ENCODE measurements at regions not wholly inside any gene's neighbourhood (a gene's known extent, or its start where the extent isn't known, plus 50 kb on each side); places are given as distances from the start of the nearest gene placed in this dataset.

DNA sequence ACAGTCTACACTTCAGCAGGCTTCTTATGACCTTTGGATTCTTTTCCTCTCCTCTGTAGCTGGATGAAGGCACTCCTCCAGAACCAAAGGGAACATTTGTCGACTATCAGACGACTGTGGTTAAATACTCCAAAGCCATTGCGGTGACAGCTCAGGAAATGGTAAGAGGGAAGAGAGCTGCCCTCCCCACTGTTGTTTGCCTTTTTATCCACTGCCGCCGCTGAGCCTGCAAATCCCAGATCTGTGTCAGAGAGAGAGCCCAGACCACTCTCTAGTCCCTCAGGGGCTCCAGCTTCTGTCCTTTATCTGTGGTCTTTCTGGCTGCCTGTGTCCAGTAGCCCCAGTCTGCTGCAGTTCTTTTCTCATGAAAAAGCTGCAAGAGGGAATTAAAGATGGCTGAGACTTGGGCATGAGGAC, 261.5 kb upstream of the TPM1 start:
- Histone ChIP-seq H3K4me2 (ENCODE audit: low read length) (no peak overlapping the region), H2AFZ (ENCODE audit: low read length) (no peak overlapping the region), H3K27ac (ENCODE audit: low read depth, low read length, poor library complexity, severe bottlenecking) (no peak overlapping the region), H3K79me2 (ENCODE audit: insufficient read depth, low read depth, low read length) (no peaks in the 10 kb centered on the region), H3K9me3 (ENCODE audit: low read length) (no peaks in the 10 kb centered on the region), H3K4me3 (ENCODE audit: low read depth, low read length, poor library complexity, severe bottlenecking) (no peak overlapping the region), H3K9me2 (ENCODE audit: insufficient read depth, low read length) (no peaks in the 10 kb centered on the region), H3K36me3 (ENCODE audit: insufficient read depth, low read length) (no peaks in the 10 kb centered on the region), H4K20me1 (ENCODE audit: insufficient read depth, low read length) (no peaks in the 10 kb centered on the region), H3K4me1 (ENCODE audit: insufficient read depth, low read length, poor library complexity, severe bottlenecking) (no peaks in the 10 kb centered on the region)
- TF ChIP-seq, protein P1, sequence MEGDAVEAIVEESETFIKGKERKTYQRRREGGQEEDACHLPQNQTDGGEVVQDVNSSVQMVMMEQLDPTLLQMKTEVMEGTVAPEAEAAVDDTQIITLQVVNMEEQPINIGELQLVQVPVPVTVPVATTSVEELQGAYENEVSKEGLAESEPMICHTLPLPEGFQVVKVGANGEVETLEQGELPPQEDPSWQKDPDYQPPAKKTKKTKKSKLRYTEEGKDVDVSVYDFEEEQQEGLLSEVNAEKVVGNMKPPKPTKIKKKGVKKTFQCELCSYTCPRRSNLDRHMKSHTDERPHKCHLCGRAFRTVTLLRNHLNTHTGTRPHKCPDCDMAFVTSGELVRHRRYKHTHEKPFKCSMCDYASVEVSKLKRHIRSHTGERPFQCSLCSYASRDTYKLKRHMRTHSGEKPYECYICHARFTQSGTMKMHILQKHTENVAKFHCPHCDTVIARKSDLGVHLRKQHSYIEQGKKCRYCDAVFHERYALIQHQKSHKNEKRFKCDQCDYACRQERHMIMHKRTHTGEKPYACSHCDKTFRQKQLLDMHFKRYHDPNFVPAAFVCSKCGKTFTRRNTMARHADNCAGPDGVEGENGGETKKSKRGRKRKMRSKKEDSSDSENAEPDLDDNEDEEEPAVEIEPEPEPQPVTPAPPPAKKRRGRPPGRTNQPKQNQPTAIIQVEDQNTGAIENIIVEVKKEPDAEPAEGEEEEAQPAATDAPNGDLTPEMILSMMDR (conservative IDR thresholded peaks at IDR 0.05; ENCODE audit: low read length) = no peak
- TF ChIP-seq EZH2phosphoT487 (IDR thresholded peaks at IDR 0.05; ENCODE audit: borderline replicate concordance, low read depth, low read length) = no peak
- no TSS peak for BruUV-seq (replicated peaks)
- DNase-seq (ENCODE audit: low spot score) = no peak
- CTCF ChIA-PET (ENCODE audit: unreplicated experiment) = no interaction called here
- intact Hi-C loops (cut with micrococcal nuclease; ENCODE audit: unreplicated experiment) = no loop called here
- POLR2A ChIA-PET = no interaction called here

DNA sequence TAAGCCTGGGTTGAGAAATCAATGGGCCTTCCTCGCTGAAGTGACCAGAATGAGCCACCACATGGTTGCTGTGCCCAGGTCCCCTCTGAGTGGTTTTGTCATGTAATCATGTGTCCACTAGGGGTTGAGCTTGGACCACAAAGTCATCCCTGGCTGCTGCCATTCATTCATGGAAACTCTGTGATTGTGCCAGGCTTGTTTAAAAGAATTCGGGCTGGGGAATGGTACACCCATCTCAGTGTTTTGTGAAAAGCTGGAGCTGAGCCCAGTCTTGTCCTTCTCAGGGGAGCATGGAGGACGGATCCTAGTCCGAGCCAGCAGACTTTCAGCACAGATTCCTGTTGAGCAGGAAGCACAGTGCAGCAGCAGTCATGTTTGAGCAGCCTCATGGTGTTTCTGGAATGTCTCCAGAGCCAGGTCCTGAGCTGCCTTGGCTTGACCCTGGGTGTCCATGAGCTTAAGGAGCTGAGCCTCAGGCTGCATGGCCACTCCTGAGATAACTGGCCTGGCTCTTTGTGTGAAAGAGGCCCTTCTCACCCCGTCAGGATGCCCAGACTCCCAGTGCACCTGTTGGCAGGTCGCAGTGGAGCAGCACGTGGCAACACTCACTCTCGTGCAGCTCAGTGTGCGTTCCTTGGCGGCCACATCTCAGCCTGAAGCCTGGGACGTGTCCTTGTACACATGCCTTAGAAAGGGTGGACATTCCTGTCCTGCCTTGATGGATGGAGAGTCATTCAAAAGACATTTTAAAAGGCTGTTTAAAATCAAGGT, 260.3 kb upstream of the TPM1 start:
- Histone ChIP-seq H3K4me3 (ENCODE audit: low read depth, low read length, poor library complexity, severe bottlenecking) (no peak overlapping the region), H3K36me3 (ENCODE audit: insufficient read depth, low read length) (no peaks in the 10 kb centered on the region), H2AFZ (ENCODE audit: low read length) (no peak overlapping the region), H3K4me1 (ENCODE audit: insufficient read depth, low read length, poor library complexity, severe bottlenecking) (no peaks in the 10 kb centered on the region), H4K20me1 (ENCODE audit: insufficient read depth, low read length) (no peaks in the 10 kb centered on the region), H3K4me2 (ENCODE audit: low read length) (no peak overlapping the region), H3K79me2 (ENCODE audit: insufficient read depth, low read depth, low read length) (no peaks in the 10 kb centered on the region), H3K27ac (ENCODE audit: low read depth, low read length, poor library complexity, severe bottlenecking) (no peak overlapping the region), H3K9me2 (ENCODE audit: insufficient read depth, low read length) (no peaks in the 10 kb centered on the region), H3K9me3 (ENCODE audit: low read length) (no peaks in the 10 kb centered on the region)
- TF ChIP-seq, protein P1 (conservative IDR thresholded peaks at IDR 0.05; ENCODE audit: low read length) = peak; percentile 55
- TF ChIP-seq EZH2phosphoT487 (IDR thresholded peaks at IDR 0.05; ENCODE audit: borderline replicate concordance, low read depth, low read length) = no peak
- intact Hi-C loops (cut with micrococcal nuclease; ENCODE audit: unreplicated experiment) = loop anchor here (2.0 kb wide), 1 partner anchor 311 kb away; no protein-coding TSS in a partner anchor
- POLR2A ChIA-PET = interaction anchor here (0.6 to 1.0 kb wide), 2 partner anchors 9 to 1092 kb away, joined by 3 read pairs; no protein-coding TSS in a partner anchor
- DNase-seq (ENCODE audit: low spot score) = peak; percentile 10
- no TSS peak for BruUV-seq (replicated peaks)
- CTCF ChIA-PET (ENCODE audit: unreplicated experiment) = interaction anchor here (0.7 kb wide), 1 partner anchor 9 kb away, joined by 3 read pairs; no protein-coding TSS in a partner anchor

DNA sequence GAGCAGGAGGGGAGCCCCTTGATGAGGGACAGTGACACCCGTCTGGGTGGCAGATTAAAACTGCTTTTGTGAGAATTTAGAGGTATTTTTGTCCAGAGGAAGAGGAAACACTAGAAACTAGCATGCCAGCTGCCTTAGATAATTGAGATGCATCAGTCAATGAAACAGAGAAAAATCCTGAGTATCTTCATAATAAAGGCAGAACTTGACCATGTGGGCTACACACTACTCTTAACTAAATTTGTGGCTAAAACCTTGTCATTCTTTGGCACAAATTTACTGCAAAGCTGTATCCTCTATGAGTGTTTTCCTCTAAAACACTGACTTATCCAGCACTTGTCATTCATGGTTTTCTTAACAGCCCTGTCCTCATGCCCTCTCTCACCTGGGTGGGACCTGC, 259.7 kb upstream of the TPM1 start:
- intact Hi-C loops (cut with micrococcal nuclease; ENCODE audit: unreplicated experiment) = loop anchor here (2.0 kb wide), 1 partner anchor 310 kb away; no protein-coding TSS in a partner anchor

More for the DNA sequence above, 259.7 kb upstream of the TPM1 start:
- no peak overlapping the region for H3K27ac ChIP-seq (ENCODE audit: low read depth, low read length, poor library complexity, severe bottlenecking)
- DNase-seq (ENCODE audit: low spot score) = no peak
- POLR2A ChIA-PET = interaction anchor here (0.6 to 1.0 kb wide), 2 partner anchors 8 to 1092 kb away, joined by 3 read pairs; no protein-coding TSS in a partner anchor
- H3K79me2 ChIP-seq (ENCODE audit: insufficient read depth, low read depth, low read length) = no peaks in the 10 kb centered on the region
- no peaks in the 10 kb centered on the region for H3K9me3 ChIP-seq (ENCODE audit: low read length)
- TF ChIP-seq EZH2phosphoT487 (IDR thresholded peaks at IDR 0.05; ENCODE audit: borderline replicate concordance, low read depth, low read length) = no peak
- TF ChIP-seq, protein P1 (conservative IDR thresholded peaks at IDR 0.05; ENCODE audit: low read length) = no peak
- no peaks in the 10 kb centered on the region for H4K20me1 ChIP-seq (ENCODE audit: insufficient read depth, low read length)
- H3K36me3 ChIP-seq (ENCODE audit: insufficient read depth, low read length) = no peaks in the 10 kb centered on the region
- no peaks in the 10 kb centered on the region for H3K9me2 ChIP-seq (ENCODE audit: insufficient read depth, low read length)
- H3K4me3 ChIP-seq (ENCODE audit: low read depth, low read length, poor library complexity, severe bottlenecking) = no peak overlapping the region
- no peak overlapping the region for H2AFZ ChIP-seq (ENCODE audit: low read length)
- CTCF ChIA-PET (ENCODE audit: unreplicated experiment) = no interaction called here
- no peaks in the 10 kb centered on the region for H3K4me1 ChIP-seq (ENCODE audit: insufficient read depth, low read length, poor library complexity, severe bottlenecking)
- H3K4me2 ChIP-seq (ENCODE audit: low read length) = no peak overlapping the region
- BruUV-seq (replicated peaks) = no TSS peak
